Left kidney (tissue), 1 donor: ENCODE measurements at regions not wholly inside any gene's neighbourhood (a gene's known extent, or its start where the extent isn't known, plus 50 kb on each side); places are given as distances from the start of the nearest gene placed in this dataset.

Experiments
- DNase-seq: peaks from one replicate; pipeline ENCODE4 v3.0.0-alpha.2; 2013

DNA sequence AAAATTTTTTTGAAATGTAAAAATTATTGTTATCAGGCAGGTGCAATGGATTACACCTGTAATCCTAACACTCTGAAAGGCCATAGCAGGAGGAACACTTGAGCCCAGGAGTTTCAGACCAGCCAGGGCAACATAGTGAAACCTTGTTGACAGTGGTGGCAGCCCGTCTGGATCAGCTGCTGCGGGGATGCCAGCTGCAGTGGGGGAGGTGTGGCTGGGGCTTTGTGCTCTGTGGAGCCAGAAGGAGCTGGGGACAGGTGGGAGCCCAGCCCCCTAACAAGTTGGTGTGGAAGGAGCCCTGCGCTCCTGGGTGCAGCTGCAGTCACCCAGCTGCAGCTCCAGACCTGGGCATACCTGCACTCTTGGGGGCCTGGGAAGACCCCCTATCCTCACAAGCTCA, 182.4 kb upstream of the MC4R start:
- no peak for DNase-seq

DNA sequence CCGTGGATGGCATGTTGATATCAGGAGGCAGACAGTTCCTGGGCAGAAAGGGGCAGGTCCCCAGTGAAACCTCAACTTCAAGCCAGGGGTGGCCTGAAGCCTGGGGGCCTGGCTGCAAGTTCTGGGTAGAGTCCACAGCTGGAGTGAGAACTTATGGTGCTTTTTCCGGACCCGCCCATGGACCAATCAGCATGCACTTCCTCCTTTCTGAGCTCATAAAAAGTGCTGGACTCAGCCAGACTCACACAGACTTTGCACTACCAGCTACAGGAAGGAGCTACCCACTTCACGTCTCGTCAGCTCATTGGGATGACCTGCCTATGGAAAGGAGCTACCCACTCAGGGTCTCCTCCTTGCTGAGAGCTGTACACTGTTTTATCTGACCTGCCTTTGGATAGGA, 183.1 kb upstream of the MC4R start:
- no peak for DNase-seq

DNA sequence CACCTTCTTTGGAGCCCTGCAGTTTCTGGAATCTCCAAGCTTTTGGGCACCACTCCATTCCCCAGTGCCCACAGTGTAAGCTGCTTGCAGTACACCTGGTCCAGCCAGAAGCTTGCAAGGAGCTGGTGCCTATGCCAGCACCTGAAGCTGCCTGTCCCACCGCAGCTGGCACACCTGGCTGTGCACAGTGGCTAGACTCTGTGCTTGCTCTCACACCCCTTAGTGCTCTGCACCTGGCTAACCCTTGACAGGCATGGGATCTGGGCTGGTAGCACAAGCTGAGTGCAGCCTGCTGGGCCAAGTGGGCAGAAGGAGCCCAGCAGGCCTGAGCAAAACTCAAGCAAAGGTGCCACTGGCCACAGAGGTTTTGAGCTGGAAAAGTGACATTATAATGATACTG, 183.8 kb upstream of the MC4R start:
- no peak for DNase-seq

DNA sequence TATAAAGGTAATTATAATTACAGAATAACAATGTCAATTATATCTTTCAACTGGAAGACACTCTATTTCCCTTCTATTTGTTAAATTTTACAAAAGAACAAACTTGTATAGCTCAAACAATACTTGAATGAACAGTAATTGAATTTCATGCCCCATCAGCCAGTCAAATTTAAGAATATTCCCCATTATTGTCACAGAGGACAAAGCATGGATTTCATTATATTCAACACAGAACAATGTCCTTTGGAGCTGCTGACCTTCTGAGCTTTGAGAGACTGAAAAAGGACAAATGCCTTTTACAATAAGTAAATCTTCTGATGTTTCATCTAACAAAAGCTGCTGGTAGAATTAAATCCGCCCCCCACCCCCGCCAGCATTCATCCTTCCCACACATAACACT, 187.5 kb upstream of the MC4R start:
- DNase-seq: no peak

DNA sequence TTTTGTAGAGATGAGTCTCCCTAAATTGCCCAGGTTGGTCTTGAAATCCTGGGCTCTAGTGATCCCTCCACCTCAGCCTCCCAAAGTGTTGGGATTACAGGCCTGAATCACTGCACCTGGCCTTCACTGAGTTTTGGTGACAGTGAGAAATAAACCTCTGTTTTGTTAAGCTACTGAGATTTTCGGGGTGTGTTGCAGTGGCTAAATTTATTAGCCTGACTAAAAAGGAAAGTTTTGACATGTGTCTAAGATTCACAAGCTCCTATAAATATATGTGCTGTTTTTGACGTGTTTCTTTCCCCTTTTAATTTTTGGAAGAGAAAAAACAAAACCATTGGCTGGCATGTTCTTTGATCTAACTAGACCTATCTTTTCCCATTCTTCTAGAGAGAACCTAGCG, 190.5 kb upstream of the MC4R start:
- DNase-seq: no peak

DNA sequence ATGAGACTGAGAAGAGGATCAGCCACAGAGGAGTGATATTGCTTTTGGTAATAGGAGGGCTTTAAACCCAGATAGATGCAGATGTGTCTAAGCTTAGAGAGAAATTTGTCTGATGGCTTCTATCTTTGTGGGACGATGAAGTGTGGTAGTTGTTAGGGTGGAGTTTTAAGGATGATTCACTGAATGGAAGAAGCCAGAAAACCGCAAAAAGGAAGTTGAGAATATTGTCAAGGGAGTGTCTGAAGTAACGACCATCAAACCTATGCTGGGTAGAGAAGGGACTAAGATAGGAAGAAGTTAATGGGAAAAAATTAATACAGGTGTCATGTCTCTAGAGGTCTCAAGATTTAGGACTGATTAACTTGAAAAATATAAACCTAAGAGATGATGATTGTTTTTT, 195.6 kb upstream of the MC4R start:
- no peak for DNase-seq

DNA sequence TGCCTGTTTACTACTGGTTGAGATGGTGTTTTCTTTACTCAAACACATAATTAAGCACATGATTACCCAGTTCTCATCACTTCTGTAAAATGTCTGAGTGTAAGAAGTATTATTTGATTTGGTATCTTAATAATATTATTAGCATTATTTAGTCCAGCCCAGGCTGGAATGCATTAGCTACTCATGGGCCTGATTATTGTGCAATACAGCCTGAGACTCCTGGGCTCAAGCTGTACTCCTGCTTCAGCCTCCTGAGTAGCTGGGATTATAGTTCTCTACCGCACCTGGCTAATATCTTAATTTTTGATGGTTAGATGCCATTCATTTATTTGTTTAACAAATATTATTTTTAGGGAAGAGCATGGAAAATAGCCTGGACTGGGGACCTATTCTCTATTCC, 197.6 kb upstream of the MC4R start:
- no peak for DNase-seq

DNA sequence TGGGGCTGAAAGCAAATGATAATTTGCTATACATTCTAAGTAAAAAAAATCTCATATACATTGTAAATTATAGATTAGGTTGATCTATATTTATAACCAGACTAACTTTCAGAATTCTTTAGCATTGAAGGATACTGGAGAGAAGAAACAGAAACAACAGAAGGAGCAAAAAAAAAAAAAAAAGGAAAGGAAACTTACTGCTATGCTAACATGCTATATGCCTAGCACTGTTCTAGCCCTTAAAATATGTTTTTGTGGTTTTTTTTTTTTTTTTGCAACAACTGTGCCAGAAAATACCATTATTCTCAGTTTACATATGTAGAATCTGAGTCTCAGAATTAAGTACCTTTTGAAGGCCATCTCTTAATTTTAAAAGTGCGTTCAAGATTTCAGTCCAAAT, 204.9 kb upstream of the MC4R start:
- DNase-seq: no peak

DNA sequence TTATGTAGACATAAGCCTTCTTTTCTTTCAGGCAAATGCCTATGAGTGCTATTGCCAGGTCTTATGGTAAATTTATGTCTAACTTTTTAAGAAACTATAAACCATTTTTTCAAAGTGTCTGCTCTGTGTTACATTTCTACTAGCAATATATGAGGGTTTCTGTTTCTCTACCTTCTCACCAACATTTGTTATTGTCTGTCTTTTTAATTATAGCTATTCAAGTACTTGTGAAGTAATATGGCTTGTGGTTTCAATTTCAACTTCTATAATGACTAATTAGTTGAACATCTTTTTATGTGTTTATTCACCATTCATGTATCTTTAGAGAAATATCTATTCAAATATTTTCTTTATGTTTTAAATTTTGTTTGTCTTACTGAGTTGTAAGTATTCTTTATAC, 213.1 kb upstream of the MC4R start:
- DNase-seq: no peak

DNA sequence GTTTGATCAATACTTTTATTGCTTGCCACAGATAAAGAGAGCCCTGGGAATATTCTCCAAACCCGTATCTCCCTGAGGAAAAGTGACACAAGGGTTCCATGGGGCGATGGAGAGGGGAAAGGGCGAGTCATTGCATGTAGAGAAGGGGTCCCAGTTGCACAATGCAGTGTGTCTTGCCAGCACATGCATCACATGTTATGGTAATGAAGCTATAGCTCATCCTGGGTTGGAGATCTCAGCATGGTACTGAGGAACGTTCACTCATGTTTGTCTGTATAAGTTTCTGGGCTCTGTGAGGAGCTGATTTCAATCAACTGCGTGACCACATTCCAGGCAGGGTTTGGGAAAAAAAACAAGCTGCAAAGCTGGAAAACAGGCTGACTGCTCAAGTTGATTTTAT, 220.7 kb upstream of the MC4R start:
- DNase-seq: no peak

DNA sequence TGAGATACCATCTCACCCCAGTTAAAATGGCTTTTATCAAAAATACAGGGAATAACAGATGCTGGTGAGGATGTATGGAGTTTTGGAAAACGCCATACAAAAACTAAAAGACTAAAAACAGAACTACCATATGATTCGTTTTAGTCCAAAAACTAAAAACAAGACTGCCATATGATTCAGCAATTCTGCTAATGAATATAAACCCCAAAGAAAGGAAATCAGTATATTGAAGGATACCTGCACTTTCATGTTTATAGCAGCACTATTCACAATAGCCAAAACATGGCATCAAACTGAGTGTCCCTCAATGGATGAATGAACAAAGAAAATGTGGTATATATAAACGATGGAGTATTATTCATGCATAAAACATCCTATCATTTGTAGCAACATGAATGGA, 224.4 kb upstream of the MC4R start:
- no peak for DNase-seq

DNA sequence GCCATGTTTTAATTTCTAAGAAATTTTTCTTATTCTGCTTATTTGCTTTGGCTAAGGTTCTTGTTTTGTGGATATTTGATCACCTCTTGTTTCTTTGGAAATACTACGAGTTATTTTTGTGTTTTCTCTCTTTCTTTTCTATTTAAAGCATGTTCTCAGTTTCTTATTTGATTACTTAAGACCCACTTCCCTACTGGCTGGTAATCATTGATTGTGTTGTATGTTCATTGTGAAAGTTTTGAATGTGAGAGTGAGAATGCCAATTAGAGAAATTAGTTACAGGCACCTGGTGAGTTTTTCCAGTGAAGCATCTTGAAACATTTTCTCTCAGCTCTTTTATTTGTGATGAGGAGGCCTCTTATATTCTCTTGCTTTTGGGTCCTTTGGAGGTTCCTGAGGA, 226.7 kb upstream of the MC4R start:
- DNase-seq: no peak

DNA sequence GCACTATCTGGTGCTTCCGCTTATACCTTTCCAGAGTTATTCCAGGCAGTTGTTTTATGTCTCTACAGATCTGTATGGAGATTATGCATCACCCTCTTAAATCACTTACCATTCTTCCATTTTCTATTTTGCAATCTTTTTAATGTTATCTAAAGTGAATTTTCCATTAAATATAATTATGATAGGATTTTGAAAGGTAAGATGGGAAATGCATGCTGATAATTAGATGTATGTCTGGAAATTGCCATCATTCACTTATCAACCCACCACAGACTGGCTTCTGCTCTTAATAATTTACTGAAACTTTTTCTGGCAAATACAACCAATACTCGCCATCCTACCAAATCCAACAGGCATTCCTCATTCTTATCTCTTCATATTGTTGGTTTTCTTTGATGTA, 227.4 kb upstream of the MC4R start:
- no peak for DNase-seq

DNA sequence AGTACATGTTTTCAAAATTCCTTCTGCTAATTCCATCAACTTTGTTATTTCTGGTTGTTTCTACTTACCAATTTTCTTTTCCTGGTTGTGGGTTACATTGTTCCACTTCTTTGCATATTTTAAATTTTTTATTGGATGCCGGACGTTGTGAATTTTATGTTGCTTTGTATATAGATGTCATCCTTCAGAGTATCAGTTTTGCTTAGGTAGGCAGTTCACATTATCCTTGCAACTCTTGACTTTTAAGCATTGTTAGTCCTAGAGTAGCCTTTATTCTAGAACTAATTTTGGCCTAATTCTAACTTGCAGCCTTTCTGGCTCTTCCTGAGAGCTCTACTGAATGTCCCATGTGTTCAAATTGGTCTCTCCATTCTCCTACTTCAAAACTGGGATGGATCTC, 228.7 kb upstream of the MC4R start:
- DNase-seq: no peak

DNA sequence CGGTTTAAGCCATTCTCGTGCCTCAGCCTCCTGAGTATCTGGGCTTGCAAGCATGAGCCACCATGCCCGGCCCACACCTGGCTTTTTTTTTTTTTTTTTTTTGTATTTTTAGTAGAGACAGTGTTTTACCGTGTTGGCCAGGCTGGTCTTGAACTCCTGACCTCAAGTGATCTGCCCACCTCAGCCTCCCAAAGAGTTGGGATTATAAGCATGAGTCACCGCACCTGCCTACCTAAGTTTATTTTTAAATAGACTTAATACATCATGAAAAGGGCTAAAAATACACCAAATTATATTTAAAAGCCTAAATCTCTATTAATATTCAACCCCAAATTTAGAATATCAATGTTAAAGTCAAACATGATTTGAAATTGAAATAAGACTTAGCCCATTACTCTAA, 250.8 kb upstream of the MC4R start:
- DNase-seq: no peak

DNA sequence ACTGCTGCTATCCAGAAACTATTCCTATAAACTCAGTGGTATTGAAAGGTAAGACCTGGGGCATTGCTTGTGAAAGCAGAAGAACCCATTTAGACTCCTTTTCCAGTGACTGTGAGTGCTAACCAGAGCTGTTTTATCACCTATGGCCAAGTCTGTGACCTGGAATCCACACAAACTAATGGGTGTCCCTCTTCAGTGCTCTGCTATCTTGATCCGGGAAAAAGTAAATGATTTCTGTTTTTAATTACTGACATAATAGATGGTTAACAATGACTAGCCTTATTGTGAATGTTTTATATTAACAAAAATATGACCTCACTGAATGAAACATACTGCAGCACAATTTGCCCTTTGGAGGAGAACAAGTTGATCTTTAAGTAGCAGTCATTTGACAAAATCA, 251.6 kb upstream of the MC4R start:
- DNase-seq: no peak

DNA sequence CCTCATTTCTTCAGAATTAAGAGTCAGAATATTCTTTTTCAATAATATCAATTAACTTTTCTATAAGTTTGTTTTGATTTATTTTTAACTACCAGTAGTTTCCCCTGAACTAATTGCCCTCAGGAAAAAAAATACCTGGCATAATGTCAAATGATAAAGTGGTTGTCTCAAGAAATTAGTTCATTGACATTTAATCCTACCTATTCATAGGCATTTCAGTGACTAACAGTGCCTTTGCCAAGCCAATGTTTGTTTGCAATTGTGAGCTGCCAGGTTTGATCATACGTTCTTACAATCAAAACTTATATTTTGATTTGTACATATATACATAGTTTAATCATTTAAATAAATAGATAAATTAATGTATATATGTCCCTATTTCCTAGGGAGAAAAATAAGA, 267.3 kb upstream of the MC4R start:
- DNase-seq: no peak

DNA sequence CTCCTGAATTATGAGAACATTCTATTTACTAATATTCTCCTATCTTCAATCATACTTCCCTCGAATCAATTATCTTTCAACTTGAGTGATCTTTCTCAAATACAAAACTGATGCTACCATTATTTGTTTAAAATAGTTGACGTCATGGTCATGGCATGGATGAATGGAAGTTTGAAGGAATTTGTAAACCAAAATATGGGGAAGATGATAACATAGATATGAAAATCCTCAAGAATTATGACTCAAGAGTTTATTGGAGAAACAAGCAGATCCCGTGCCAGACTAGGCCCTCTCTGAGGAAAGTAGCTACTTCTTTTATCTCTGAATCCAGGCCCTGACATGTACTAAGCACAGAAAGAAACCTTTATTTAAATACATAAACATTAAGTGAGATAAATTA, 270.4 kb upstream of the MC4R start:
- DNase-seq: no peak

DNA sequence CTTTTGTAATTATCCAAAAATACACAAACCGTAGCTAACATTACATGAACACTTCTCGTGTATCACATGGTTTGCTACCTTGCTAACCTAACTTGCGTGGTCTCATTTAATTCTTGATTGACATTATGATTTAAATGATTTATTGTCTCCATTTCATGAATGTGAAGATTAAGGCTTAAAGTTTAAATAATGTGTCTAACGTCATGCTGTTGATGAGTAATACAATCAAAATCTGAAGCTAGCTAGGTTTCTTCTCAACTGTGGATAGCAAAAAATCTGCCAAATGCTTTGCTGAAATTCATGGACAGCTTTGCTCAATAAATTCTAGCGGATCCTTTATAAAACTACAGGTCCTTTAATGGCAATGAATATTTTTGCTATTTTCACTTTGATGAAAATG, 274.1 kb upstream of the MC4R start:
- DNase-seq: no peak

DNA sequence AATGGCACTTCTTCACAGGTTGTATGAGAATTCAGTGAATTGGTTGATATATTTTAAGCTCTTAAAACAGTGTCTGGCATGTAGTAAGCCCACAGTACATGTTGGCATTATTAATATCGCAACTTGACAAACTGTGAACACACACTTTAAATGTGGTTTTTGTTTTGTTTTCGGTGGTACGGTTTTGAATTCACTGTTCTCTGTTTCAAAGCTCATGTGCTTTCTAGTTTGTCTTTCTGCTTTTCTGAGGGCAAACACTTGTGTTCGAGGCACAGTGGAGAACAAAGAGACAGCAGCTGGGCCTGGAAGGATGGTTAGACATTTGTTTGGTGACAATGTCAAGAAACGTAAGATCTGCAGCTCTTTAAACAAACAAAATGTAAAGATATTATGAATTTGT, 276.5 kb upstream of the MC4R start:
- no peak for DNase-seq

DNA sequence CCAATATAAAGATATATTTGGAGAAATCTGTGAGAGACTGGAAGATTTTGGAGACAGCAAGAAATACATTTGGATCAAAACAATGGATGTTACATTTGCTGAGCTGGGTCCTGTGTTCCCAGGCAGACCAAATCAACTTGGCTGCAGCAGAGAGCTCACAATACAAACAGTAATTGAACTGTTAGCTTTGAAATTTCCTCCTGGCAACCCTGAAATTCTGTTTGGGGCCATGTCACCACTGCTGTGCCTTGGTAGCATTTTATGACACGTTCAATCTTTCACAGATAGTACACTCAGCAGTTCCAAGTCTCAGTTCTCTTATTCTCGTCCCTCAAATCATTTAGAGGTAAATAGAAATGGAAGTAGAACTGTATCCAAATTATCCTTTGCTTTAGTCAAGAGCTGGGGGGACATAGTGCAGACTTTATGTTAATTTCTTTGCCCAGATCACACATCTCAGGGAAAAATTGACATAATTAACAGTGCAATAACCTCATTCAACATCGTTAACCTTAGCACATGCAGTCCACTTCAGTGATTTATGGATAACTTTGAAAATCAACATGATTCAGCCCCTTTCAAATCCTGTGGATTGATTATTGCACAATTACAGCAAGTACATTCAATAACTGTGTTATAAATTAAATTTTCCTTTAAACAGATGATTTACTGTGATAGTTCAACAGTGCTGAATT, 277.4 kb upstream of the MC4R start:
- DNase-seq: no peak

DNA sequence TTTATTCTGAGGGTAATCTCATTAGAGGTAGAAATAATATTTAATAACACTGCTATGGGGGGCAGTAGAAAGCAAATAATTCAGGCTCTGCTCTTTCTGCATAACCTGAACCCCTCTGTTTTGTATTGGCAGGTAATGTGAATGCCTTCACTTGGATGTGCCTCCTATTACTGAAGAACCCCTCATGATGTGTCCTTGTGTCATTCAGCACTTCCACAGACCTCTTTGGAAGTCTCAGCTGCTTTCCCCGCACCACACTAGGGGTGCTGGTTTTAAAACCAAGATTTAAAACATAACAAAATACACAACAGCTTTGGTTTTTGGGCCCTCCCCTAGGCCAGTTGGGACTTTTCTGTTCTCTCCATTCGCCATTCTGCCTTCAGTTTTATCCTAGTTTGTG, 281.7 kb upstream of the MC4R start:
- DNase-seq: no peak

DNA sequence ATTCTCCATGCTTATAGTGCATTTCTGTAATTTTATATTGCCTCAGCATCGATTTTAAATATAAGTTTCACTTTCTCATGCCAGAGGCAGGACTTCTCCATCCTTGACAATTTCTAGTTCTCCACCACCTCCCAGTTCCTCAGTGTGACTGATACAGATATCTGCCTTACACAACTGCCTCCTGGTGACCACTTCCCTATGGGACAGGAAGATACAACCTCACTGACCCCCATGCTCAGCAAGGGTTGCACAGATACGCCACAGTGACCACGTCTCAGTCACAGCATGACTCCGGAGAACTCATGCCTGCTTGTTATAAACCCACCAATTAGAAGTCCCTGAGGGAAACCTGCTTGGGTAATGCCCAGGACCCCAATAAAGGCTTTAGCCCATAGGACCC, 284.0 kb upstream of the MC4R start:
- DNase-seq: no peak

DNA sequence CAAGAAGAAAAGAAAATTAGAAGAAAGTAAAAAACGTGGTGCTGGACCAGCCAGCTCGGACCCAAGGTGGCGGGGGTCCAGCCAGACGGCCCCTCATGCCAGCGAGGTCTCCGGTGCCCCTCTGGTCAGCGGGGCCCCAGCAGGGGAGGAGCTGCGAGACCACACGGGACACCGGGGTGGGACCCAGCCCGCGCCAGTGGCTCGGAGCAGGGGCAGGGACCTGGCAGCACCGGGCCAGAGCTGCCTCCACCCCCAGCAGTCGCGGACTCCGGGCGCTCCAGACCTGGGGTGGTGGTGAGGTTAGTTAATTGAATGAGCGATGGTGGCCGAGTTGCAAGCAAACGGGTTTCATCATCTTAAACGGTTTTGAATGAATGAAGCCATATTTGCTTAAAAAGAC, 289.9 kb upstream of the MC4R start:
- DNase-seq: no peak
